RWPE2 (cell line): ENCODE measurements at regions not wholly inside any gene's neighbourhood (a gene's known extent, or its start where the extent isn't known, plus 50 kb on each side); places are given as distances from the start of the nearest gene placed in this dataset.
"Not testable (repeated sequence)": the region's sequence is repeated elsewhere in the genome, so short reads cannot be mapped to it uniquely, and the experiment has no call there.

Source experiments
- ATAC-seq: fragments of 200-7000 bp; cut with Tn5 transposase; 3 replicates; pipeline ENCODE4 v1.9.1; 2021; ENCODE audit warnings: low read depth
- DNase-seq: peaks from one replicate; pipeline ENCODE4 v3.0.0-alpha.2; 2020; ENCODE audit warnings: low spot score
- H3K27ac ChIP-seq: fragments of 450-650 bp; 2 replicates; pipeline ENCODE4 v1.5.1; 2017; ENCODE audit warnings: mild to moderate bottlenecking; ENCODE audit not compliant: poor library complexity, severe bottlenecking
- H3K27me3 ChIP-seq: fragments of 250-450 bp; sonication (Bioruptor Pico); 2 replicates; pipeline ENCODE4 v1.5.1; 2021; ENCODE audit warnings: mild to moderate bottlenecking, moderate library complexity; ENCODE audit not compliant: insufficient read depth, poor library complexity, severe bottlenecking
- H3K36me3 ChIP-seq: fragments of 250-450 bp; sonication (Bioruptor Pico); 2 replicates; pipeline ENCODE4 v1.5.1; 2020; ENCODE audit warnings: low read depth, mild to moderate bottlenecking, moderate library complexity
- H3K4me1 ChIP-seq: fragments of 250-450 bp; sonication (Bioruptor Pico); 2 replicates; pipeline ENCODE4 v1.5.1; 2021; ENCODE audit warnings: mild to moderate bottlenecking, moderate library complexity; ENCODE audit not compliant: insufficient read depth, poor library complexity, severe bottlenecking
- H3K4me3 ChIP-seq: fragments of 250-450 bp; sonication (Bioruptor Pico); 2 replicates; pipeline ENCODE4 v1.5.1; 2021; ENCODE audit warnings: mild to moderate bottlenecking, moderate library complexity; ENCODE audit not compliant: severe bottlenecking
- H3K9me3 ChIP-seq: fragments of 250-450 bp; sonication (Bioruptor Pico); 2 replicates; pipeline ENCODE4 v1.5.1; 2021; ENCODE audit warnings: mild to moderate bottlenecking, moderate library complexity; ENCODE audit not compliant: severe bottlenecking
- CTCF ChIP-seq: fragments of 450-650 bp; IDR thresholded peaks from one replicate; pipeline ENCODE4 v1.5.1; 2017; ENCODE audit warnings: mild to moderate bottlenecking, moderate library complexity; ENCODE audit not compliant: poor library complexity, severe bottlenecking

GRCh38 chr9:64813072-64813471 is 471.9 kb downstream of the FOXD4L5 start:
- not testable (repeated sequence) for H3K9me3 ChIP-seq, H3K36me3 ChIP-seq, H3K27me3 ChIP-seq, H3K4me3 ChIP-seq, H3K27ac ChIP-seq, DNase-seq, H3K4me1 ChIP-seq, ATAC-seq

GRCh38 chr9:64778667-64779066 is 506.3 kb downstream of the FOXD4L5 start:
- not testable (repeated sequence) for ATAC-seq, H3K27me3 ChIP-seq, H3K27ac ChIP-seq, H3K4me3 ChIP-seq, H3K36me3 ChIP-seq, H3K4me1 ChIP-seq, DNase-seq, H3K9me3 ChIP-seq

- not testable (repeated sequence) for DNase-seq
These were observed 508.7 kb downstream of the FOXD4L5 start for GRCh38 chr9:64776269-64776668.

GRCh38 chr9:64774813-64775793 is 509.9 kb downstream of the FOXD4L5 start:
- H3K27ac ChIP-seq, H3K4me3 ChIP-seq, H3K9me3 ChIP-seq, ATAC-seq, H3K4me1 ChIP-seq, H3K36me3 ChIP-seq, H3K27me3 ChIP-seq: not testable (repeated sequence)
- peak; percentile 14 for DNase-seq

More at GRCh38 chr9:64776269-64776668, 508.7 kb downstream of the FOXD4L5 start:
- H3K4me1 ChIP-seq, H3K4me3 ChIP-seq, H3K27me3 ChIP-seq, H3K27ac ChIP-seq, H3K9me3 ChIP-seq, ATAC-seq, H3K36me3 ChIP-seq: not testable (repeated sequence)

GRCh38 chr9:64774004-64774812 is 510.8 kb downstream of the FOXD4L5 start:
- not testable (repeated sequence) for H3K27ac ChIP-seq, DNase-seq, H3K36me3 ChIP-seq, H3K4me1 ChIP-seq, ATAC-seq, H3K27me3 ChIP-seq, H3K9me3 ChIP-seq, H3K4me3 ChIP-seq

- TF ChIP-seq CTCF: no peak
- H3K9me3 ChIP-seq: no peaks in the 10 kb centered on the region
- no peak overlapping the region for H3K4me3 ChIP-seq
- no peaks in the 10 kb centered on the region for H3K4me1 ChIP-seq
- no peaks in the 10 kb centered on the region for H3K27me3 ChIP-seq
- H3K27ac ChIP-seq: no peak overlapping the region
- no peak for ATAC-seq
- DNase-seq: peak; percentile 1
- no peaks in the 10 kb centered on the region for H3K36me3 ChIP-seq
These were observed 511.5 kb downstream of the FOXD4L5 start for GRCh38 chr9:64773491-64773931.

- H3K4me3 ChIP-seq, H3K27me3 ChIP-seq, H3K9me3 ChIP-seq, H3K36me3 ChIP-seq, ATAC-seq, H3K4me1 ChIP-seq, H3K27ac ChIP-seq: not testable (repeated sequence)
- peak; percentile 2 for DNase-seq
These were observed 512.2 kb downstream of the FOXD4L5 start for GRCh38 chr9:64772751-64773331.

- not testable (repeated sequence) for ATAC-seq, DNase-seq, H3K4me3 ChIP-seq, H3K27ac ChIP-seq, H3K27me3 ChIP-seq, H3K36me3 ChIP-seq, H3K4me1 ChIP-seq, H3K9me3 ChIP-seq
These were observed 512.8 kb downstream of the FOXD4L5 start for GRCh38 chr9:64772123-64772736.
